K562 (cell line): ENCODE measurements at regions not wholly inside any gene's neighbourhood (a gene's known extent, or its start where the extent isn't known, plus 50 kb on each side); places are given as distances from the start of the nearest gene placed in this dataset.

Experiments used
- CBFA2T3 ChIP-seq: fragments of 450-650 bp; IDR thresholded peaks from 2 replicates; pipeline ENCODE4 v1.6.1; 2017
- GATAD2A ChIP-seq: fragments of 450-650 bp; IDR thresholded peaks from 2 replicates; pipeline ENCODE4 v1.6.1; 2017
- HES1 ChIP-seq: fragments of 450-650 bp; IDR thresholded peaks from 2 replicates; pipeline ENCODE4 v1.6.1; 2016; ENCODE audit warnings: low read depth, mild to moderate bottlenecking, moderate library complexity
- JUND ChIP-seq, 2 experiments: IDR thresholded peaks; 2 replicates in 1 of 2; 3 replicates in 1 of 2; pipeline ENCODE4 v1.6.1; 2011; ENCODE audit warnings: borderline replicate concordance in 2 of 2, low read depth in 2 of 2, low read length in 2 of 2, improper control_type of control experiment in 1 of 2, missing biosample characterization in 1 of 2, missing genetic modification characterization in 1 of 2, missing genetic modification reagents in 1 of 2
- L3MBTL2 ChIP-seq: fragments of 450-650 bp; IDR thresholded peaks from 2 replicates; pipeline ENCODE4 v1.6.1; 2016; ENCODE audit warnings: mild to moderate bottlenecking, moderate library complexity
- RBM39 ChIP-seq: fragments of 200-400 bp; formaldehyde crosslinking; optimal IDR thresholded peaks from 2 replicates; pipeline ENCODE3; 2018; ENCODE audit warnings: low read depth, low read length
- SRSF3 ChIP-seq: fragments of 200-400 bp; formaldehyde crosslinking; IDR thresholded peaks from 2 replicates; pipeline ENCODE4 v1.6.1; 2016; ENCODE audit warnings: mild to moderate bottlenecking, low read length, moderate library complexity; ENCODE audit not compliant: insufficient read depth
- ZBTB11 ChIP-seq, 3 experiments: fragments of 200-800 bp in 1 of 3; fragments of 250-450 bp in 1 of 3; fragments of 450-650 bp in 1 of 3; sonication (Bioruptor Pico) in 1 of 3; sonication (Bioruptor generic) in 1 of 3; formaldehyde crosslinking in 1 of 3; IDR thresholded peaks; 2 replicates each; pipeline versions ENCODE4 v1.6.1 to v1.8.0; 2016 to 2022; ENCODE audit warnings: mild to moderate bottlenecking in 2 of 3, missing genetic modification characterization in 2 of 3, missing compliant biosample characterization in 1 of 3, moderate library complexity in 1 of 3
- ZBTB7A ChIP-seq: IDR thresholded peaks from 2 replicates; pipeline ENCODE4 v1.6.1; 2011; ENCODE audit warnings: low read depth, mild to moderate bottlenecking, low read length, moderate library complexity, borderline replicate concordance; ENCODE audit not compliant: control insufficient read depth
- ZNF384 ChIP-seq: IDR thresholded peaks from 2 replicates; pipeline ENCODE4 v1.6.1; 2012; ENCODE audit warnings: low read depth, low read length, improper control_type of control experiment
- ZNF592 ChIP-seq: fragments of 450-650 bp; IDR thresholded peaks from 2 replicates; pipeline ENCODE4 v1.6.1; 2017; ENCODE audit warnings: antibody characterized with exemption, mild to moderate bottlenecking
- ZNF696 ChIP-seq: fragments of 250-450 bp; sonication (Bioruptor Pico); conservative IDR thresholded peaks from 2 replicates; pipeline ENCODE4 v1.4.0; 2020; ENCODE audit warnings: mild to moderate bottlenecking, moderate library complexity
- ZSCAN32 ChIP-seq: fragments of 450-650 bp; formaldehyde crosslinking; IDR thresholded peaks from 2 replicates; pipeline ENCODE4 v1.4.0; 2020; ENCODE audit warnings: mild to moderate bottlenecking, moderate library complexity
- TF ChIP-seq, protein P1 (sequence below): fragments of 250-450 bp; sonication (Bioruptor Pico); IDR thresholded peaks from 2 replicates; pipeline ENCODE4 v1.5.0; 2020; ENCODE audit warnings: mild to moderate bottlenecking
- TF ChIP-seq, protein P2 (sequence below), 2 experiments: fragments of 250-450 bp in 1 of 2; fragments of 450-650 bp in 1 of 2; sonication (Bioruptor Pico) in 1 of 2; IDR thresholded peaks; 2 replicates each; pipeline versions ENCODE4 v1.6.1 to v1.8.0; 2016 to 2021; ENCODE audit warnings: mild to moderate bottlenecking in 2 of 2, moderate library complexity in 2 of 2, missing compliant biosample characterization in 1 of 2, missing genetic modification characterization in 1 of 2

GRCh38 chr4:126794363-126794762, 838.4 kb upstream of the INTU start (continued):
- TF ChIP-seq ZNF592 (peak; percentile 61), SRSF3 (no peak), L3MBTL2 (peak; percentile 41; the same call in 1 of the 2 replicates), JUND (IDR thresholded peaks at IDR 0.05; ENCODE audit: borderline replicate concordance, low read depth, low read length) (peak; percentile 81), JUND (tag; IDR thresholded peaks at IDR 0.05; ENCODE audit: borderline replicate concordance, low read depth, low read length) (peak; percentile 67; the same call in 1 of the 3 replicates), ZSCAN32 (CRISPR knock-in tag) (peak; percentile 37; the same call in 1 of the 2 replicates), ZNF696 (CRISPR knock-in tag) (no peak), CBFA2T3 (peak; percentile 41; the same call in 1 of the 2 replicates), HES1 (no peak), RBM39 (no peak), ZBTB7A (no peak), ZBTB11 (CRISPR knock-in tag; IDR thresholded peaks at IDR 0.05) (no peak), ZNF384 (0 out of 2 replicates have a peak, but pooled peaks have one; percentile 26), GATAD2A (no peak)
- TF ChIP-seq, protein P1, sequence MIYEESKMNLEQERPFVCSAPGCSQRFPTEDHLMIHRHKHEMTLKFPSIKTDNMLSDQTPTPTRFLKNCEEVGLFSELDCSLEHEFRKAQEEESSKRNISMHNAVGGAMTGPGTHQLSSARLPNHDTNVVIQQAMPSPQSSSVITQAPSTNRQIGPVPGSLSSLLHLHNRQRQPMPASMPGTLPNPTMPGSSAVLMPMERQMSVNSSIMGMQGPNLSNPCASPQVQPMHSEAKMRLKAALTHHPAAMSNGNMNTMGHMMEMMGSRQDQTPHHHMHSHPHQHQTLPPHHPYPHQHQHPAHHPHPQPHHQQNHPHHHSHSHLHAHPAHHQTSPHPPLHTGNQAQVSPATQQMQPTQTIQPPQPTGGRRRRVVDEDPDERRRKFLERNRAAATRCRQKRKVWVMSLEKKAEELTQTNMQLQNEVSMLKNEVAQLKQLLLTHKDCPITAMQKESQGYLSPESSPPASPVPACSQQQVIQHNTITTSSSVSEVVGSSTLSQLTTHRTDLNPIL (CRISPR knock-in tag): no peak
- TF ChIP-seq, protein P2, sequence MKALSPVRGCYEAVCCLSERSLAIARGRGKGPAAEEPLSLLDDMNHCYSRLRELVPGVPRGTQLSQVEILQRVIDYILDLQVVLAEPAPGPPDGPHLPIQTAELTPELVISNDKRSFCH (CRISPR knock-in tag; IDR thresholded peaks at IDR 0.05): no peak
- TF ChIP-seq, protein P2 (tag; IDR thresholded peaks at IDR 0.05): 0 out of 2 replicates have a peak, but pooled peaks have one; percentile 65
